GM12892 (cell line): ENCODE measurements at regions not wholly inside any gene's neighbourhood (a gene's known extent, or its start where the extent isn't known, plus 50 kb on each side); places are given as distances from the start of the nearest gene placed in this dataset.

Experiments used
- POLR2A ChIP-seq: IDR thresholded peaks from 2 replicates; pipeline ENCODE4 v1.6.1; 2011; ENCODE audit warnings: low read depth, low read length, control low read depth
- POLR2AphosphoS5 ChIP-seq: IDR thresholded peaks from 2 replicates; pipeline ENCODE4 v1.6.1; 2011; ENCODE audit warnings: low read depth, low read length, control low read depth
- TAF1 ChIP-seq: IDR thresholded peaks from 2 replicates; pipeline ENCODE4 v1.6.1; 2011; ENCODE audit warnings: low read depth, mild to moderate bottlenecking, control low read depth, low read length, borderline replicate concordance

- no peak for TF ChIP-seq POLR2A
- no peak for TF ChIP-seq TAF1
- TF ChIP-seq POLR2AphosphoS5 = no peak
These were observed 1624.7 kb downstream of the PCDH9 start for GRCh38 chr13:65605396-65605795.
